ENCODE measurements at regions not wholly inside any gene's neighbourhood (a gene's known extent, or its start where the extent isn't known, plus 50 kb on each side); places are given as distances from the start of the nearest gene placed in this dataset.
A peak's percentile ranks its signal among the peaks of the same experiment; 100 is the strongest.

GRCh38 chr3:176872771-176873209 lies 324.5 kb downstream of the TBL1XR1 start (continued):
- TF ChIP-seq, protein P1, sequence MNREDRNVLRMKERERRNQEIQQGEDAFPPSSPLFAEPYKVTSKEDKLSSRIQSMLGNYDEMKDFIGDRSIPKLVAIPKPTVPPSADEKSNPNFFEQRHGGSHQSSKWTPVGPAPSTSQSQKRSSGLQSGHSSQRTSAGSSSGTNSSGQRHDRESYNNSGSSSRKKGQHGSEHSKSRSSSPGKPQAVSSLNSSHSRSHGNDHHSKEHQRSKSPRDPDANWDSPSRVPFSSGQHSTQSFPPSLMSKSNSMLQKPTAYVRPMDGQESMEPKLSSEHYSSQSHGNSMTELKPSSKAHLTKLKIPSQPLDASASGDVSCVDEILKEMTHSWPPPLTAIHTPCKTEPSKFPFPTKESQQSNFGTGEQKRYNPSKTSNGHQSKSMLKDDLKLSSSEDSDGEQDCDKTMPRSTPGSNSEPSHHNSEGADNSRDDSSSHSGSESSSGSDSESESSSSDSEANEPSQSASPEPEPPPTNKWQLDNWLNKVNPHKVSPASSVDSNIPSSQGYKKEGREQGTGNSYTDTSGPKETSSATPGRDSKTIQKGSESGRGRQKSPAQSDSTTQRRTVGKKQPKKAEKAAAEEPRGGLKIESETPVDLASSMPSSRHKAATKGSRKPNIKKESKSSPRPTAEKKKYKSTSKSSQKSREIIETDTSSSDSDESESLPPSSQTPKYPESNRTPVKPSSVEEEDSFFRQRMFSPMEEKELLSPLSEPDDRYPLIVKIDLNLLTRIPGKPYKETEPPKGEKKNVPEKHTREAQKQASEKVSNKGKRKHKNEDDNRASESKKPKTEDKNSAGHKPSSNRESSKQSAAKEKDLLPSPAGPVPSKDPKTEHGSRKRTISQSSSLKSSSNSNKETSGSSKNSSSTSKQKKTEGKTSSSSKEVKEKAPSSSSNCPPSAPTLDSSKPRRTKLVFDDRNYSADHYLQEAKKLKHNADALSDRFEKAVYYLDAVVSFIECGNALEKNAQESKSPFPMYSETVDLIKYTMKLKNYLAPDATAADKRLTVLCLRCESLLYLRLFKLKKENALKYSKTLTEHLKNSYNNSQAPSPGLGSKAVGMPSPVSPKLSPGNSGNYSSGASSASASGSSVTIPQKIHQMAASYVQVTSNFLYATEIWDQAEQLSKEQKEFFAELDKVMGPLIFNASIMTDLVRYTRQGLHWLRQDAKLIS (CRISPR knock-in tag; IDR thresholded peaks at IDR 0.05; ENCODE audit: borderline replicate concordance): peak; percentile 33; the same call in 1 of the 2 replicates
- TF ChIP-seq CREM (CRISPR knock-in tag; IDR thresholded peaks at IDR 0.05) (no peak), ZNF416 (CRISPR knock-in tag; IDR thresholded peaks at IDR 0.05) (no peak), ATF6 (CRISPR knock-in tag; IDR thresholded peaks at IDR 0.05) (no peak), MAX (CRISPR knock-in tag; IDR thresholded peaks at IDR 0.05) (no peak), SOX15 (CRISPR knock-in tag; IDR thresholded peaks at IDR 0.05) (no peak), IRF2 (CRISPR knock-in tag; IDR thresholded peaks at IDR 0.05; ENCODE audit: borderline replicate concordance, low read depth) (no peak), ZNF219 (CRISPR knock-in tag; IDR thresholded peaks at IDR 0.05; ENCODE audit: borderline replicate concordance) (no peak), FOXP4 (CRISPR knock-in tag; IDR thresholded peaks at IDR 0.05) (no peak), TCF7 (CRISPR knock-in tag; IDR thresholded peaks at IDR 0.05; ENCODE audit: low read depth) (no peak)
- TF ChIP-seq, protein P2, sequence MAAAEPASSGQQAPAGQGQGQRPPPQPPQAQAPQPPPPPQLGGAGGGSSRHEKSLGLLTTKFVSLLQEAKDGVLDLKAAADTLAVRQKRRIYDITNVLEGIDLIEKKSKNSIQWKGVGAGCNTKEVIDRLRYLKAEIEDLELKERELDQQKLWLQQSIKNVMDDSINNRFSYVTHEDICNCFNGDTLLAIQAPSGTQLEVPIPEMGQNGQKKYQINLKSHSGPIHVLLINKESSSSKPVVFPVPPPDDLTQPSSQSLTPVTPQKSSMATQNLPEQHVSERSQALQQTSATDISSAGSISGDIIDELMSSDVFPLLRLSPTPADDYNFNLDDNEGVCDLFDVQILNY (CRISPR knock-in tag; IDR thresholded peaks at IDR 0.05): no peak
- TF ChIP-seq, protein P3, sequence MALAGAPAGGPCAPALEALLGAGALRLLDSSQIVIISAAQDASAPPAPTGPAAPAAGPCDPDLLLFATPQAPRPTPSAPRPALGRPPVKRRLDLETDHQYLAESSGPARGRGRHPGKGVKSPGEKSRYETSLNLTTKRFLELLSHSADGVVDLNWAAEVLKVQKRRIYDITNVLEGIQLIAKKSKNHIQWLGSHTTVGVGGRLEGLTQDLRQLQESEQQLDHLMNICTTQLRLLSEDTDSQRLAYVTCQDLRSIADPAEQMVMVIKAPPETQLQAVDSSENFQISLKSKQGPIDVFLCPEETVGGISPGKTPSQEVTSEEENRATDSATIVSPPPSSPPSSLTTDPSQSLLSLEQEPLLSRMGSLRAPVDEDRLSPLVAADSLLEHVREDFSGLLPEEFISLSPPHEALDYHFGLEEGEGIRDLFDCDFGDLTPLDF (CRISPR knock-in tag; IDR thresholded peaks at IDR 0.05): no peak

DNA sequence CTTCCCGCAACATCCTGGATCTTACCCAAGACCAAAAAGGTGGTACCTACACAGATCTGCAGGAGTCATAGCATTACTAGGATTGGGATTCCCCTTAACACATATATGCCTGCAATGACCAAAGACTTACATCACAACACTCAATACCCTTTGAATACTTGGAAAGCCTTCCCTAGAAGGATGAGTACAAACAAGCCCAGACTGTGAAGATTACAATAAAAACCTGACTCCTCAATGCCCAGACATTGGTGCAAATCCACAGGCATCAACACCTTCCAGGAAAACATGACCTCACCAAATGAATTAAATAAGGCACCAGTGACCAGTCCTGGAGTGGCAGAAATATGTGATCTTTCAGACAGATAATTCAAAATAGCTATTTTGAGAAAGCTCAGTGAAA lies 326.8 kb downstream of the TBL1XR1 start:
- Mint-ChIP-seq H3K27ac (no peak overlapping the region), H3K4me1 (peaks cover 5% of the 10 kb centered on the region), H3K36me3 (peaks cover 44% of the 10 kb centered on the region), H3K9me3 (peaks cover 51% of the 10 kb centered on the region), H3K27me3 (ENCODE audit: low read depth) (no peaks in the 10 kb centered on the region), H3K4me3 (no peak overlapping the region)
- ChIA-PET POLR2A (no interaction called here), CTCF (no interaction called here)
- DNase-seq (ENCODE audit: low spot score): no peak
- ATAC-seq: no peak
- TF ChIP-seq ZNF423 (CRISPR knock-in tag; IDR thresholded peaks at IDR 0.05) (no peak), USF2 (CRISPR knock-in tag; IDR thresholded peaks at IDR 0.05) (no peak), ZNF219 (CRISPR knock-in tag; IDR thresholded peaks at IDR 0.05; ENCODE audit: borderline replicate concordance) (no peak), ESRRA (CRISPR knock-in tag; IDR thresholded peaks at IDR 0.05; ENCODE audit: borderline replicate concordance) (no peak), USF1 (CRISPR knock-in tag; IDR thresholded peaks at IDR 0.05) (no peak), ZSCAN18 (CRISPR knock-in tag; IDR thresholded peaks at IDR 0.05) (no peak), NR3C1 (CRISPR knock-in tag; conservative IDR thresholded peaks at IDR 0.05; ENCODE audit: low read depth) (no peak)

Measured in WTC11 (cell line).